Cerebellar cortex (tissue), 1 donor: ENCODE measurements at regions not wholly inside any gene's neighbourhood (a gene's known extent, or its start where the extent isn't known, plus 50 kb on each side); places are given as distances from the start of the nearest gene placed in this dataset.

Experiments
- DNase-seq: peaks from one replicate; pipeline ENCODE4 v3.0.0-alpha.2; 2015; ENCODE audit warnings: low spot score

DNA sequence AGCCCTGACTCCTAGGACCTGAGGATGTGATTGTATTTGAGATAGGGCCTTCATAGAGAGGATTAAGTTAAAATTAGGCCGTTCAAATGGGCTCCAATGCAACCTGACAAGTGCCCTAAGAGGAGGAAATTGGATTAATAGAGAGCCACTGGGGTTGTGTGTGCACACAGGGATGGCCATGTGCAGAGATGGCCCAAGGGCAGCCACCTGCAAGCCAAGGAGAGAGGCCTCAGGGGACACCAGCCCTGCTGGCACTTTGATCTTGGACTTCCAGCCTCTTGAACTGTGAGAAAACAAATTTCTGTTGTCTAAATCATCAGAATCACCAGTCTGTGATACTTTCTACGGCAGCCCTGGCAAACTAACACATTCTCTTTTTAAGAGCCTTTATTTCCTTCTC lies 598.8 kb downstream of the UTRN start:
- DNase-seq = no peak

DNA sequence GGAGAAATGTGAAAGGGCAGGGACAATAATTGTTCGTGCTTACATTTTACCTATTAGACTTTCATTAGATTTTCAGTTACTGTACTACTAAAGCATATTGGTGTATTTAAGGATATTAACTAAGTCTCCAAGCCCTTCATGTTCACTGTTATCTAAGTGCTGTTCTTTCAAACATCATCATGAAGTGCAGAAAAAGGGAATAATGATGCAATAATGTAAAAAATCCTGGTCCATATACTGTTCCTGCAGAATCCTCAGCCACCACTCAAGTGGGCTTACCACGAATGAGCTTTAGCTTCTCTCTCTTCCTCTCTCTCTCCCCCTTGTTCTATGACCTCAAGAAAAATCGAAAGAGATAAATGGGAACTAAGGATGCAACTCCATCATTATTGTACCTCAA lies 600.7 kb downstream of the UTRN start:
- DNase-seq = no peak

DNA sequence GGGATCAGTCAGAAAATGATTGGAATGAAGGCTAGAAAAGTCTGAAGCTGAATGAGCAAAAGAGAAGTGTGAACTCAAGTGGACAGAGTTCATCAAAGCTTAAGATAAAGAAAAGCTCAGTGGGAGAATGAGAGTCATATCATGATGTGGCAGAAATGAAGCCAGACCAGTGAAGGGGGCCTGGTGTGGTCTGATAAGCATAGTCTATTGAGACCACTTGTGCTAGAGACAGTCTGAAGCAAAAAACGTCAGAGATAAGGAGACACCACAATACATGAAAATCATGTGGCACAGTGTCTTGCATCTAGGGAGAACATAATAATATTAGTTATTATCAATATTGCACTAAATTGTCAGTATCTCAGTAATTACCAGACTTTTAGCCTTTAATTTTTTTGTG lies 601.5 kb downstream of the UTRN start:
- DNase-seq = no peak

DNA sequence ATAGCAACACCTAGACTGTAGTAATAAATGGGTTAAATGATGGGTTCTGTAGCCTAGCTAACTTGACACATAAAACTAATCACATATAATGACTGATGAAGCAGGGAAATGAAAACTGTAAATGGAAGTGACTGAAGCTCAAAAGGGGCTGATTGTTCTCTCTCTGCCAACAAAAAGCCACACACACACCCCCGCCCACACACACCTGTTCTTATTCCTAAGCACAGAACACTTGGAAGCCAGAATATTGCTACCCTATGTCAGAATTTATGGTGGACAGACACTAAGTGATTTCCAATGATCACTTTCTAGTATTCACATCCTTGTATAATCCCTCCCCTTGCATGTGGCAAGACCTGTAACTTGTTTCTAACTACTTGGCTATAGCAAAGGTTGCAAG lies 603.5 kb downstream of the UTRN start:
- no peak for DNase-seq

DNA sequence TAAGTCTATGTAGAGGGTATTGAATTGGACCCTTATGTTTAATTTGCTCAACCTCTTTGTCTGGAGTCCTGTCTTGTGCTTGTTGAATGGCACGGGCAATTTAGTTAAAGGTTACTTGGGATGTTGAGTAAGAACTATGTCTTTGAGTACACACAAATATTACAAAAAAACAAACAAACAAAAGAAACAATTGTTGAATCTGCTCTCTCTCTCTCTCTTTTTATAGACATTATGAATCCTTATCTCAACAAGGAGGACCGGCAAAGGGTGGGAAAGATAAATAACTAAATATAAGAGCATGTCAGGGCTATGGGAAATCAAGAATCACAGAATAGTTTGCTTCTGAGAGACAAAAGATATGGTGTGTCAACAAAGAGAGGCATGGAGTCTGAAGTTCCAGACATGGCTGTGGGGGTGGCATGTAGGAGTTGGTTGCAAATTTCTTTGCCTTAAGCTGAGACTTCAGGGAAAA lies 608.6 kb downstream of the UTRN start:
- DNase-seq = no peak

DNA sequence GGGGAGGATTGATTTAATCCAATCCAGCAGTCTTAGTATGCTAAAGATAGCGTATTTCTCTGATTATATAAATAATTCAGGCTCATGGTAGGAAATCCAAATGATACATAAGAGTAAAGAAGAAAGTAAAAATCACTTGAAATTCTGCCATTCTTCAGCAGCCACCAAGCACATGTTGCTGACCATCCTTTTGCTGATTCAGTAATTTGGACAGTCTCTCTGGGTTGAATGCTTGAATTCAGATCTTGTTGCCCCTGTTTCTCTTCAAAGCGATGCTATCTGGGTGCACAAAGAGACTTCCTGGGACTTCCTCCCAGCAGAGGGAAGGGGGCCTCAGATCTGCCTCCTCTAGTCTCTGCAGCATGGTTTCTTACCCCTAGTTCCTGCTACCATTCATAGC lies 609.1 kb downstream of the UTRN start:
- no peak for DNase-seq

DNA sequence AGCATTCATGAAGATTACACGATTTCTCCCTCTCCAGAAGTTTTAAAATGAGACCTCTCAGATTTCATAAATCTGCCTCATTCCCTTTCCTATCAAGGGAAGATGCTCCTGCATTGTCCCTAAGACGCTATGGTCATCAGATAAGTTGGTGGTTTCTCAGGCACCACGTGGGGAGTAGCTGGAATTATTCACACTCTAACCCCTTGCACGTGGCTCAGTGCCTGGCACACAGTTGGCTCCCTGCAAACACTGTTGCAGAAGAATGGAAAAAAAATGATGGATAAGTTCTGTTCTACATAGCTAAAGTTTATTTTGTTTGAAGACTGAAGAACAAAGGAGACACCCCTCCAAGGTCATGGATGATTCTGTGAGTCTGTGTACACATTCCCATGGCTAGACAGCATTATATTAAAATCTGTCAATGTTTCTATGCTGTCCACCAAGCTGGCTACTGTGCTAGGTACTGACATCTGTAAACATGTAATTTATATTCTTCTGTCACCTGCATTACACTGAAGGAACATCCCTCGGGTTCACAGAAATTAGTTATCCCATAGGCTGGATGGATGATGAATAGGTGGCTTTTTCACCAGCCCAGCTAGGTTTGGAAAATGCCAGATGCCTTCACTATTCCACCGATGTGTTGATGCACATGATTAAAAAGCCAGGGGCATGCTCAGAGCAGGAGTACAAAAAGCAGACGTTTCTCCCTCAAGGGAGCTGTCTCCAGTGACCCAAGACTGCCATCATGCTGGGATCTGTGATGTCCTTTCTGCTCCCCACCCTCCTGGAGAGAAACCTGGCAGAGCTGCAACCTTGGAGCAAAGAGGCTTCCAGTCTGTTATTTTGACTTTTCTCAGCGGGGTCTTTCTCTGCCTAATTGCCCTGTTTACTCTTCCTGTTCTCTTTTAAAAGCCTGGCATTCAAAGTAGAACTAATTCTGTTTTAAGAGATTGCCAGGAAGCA lies 610.5 kb downstream of the UTRN start:
- no peak for DNase-seq

DNA sequence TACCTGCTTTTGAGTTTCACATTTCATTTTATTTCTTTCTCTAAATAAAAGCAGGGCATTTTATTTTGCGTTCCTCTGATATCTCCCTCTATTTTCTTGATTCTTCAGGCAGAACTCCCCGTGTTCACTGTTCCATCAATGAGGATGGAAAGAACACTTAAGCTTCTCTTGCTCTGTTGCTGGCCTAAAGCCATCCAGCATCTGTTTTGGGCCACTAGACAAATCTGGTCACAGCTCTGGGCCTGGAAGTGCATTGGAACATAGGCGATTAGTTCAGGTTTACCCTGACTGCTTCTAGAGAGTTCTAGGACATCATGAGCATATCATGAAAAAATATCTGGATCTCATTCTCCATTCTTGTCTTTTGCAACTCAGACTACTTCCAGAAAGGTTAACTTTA lies 611.2 kb downstream of the UTRN start:
- no peak for DNase-seq

DNA sequence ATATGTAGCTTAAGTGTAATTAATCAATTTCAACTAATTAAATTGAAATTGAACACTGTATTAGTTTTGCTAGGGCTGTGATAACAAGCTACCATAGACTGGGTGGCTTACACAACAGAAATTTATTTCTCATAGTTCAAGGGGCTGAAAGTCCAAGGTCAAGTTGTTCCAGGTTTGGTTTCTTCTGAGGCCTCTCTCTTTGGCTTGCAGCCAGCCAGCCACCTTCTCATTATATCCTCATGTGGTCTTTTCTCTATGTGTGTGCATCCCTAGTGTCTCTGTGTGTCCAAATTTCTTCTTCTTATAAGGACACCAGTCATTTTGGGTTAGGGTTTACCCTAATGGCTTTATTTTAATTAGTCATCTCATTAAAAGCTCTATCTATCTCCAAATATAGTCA lies 611.7 kb downstream of the UTRN start:
- DNase-seq = no peak

DNA sequence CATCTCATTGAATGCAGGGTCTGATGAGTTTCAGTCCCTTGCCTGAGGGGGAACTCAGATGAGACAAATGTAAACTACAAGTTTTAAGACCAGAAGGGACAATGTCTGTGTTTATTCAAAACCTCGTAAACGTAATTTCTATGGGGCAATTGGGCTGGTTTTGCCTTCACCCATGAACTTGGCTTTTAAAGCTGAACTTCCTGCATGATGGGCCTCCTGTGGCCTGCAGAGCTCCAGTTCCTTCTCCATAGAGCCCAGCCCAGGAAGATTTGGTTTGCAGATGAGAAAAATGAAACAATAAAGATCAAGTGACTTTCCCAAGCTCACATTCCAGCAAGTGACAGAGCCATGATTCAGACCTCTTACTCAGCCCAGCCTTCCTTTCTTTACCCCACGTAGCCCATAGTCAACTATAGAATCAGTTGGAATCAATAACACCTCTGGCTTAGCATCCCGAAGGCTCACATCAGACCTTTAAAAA lies 612.3 kb downstream of the UTRN start:
- DNase-seq = no peak

DNA sequence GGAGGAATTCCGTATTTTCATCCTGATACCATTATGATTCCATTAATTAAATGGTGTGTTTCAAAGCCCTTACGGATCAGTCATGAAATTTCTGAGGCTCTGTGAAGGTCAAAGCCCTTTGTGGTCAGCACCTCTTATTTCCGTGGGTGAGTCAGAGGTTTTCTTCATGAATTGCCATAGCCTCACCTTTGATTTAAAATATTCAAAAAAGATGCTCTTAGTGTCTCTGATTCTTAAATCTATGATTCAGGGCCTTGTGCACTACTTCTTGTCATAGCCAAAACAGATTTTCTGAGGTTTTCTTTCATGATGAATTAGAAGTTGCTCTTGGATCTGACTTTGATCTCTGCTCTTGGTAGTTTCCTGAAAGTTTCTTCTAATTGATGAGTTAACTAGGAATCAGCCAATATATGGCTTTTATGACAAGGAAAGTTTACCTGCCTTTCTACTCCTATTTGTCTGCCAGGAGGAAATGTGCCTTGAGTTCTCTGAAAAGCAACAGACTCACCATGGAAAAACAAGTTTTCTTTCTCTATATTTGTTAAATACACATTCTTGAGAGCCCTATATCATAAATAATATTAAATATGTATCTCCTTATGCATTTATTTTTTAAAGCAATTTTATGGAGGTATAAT lies 613.0 kb downstream of the UTRN start:
- no peak for DNase-seq

DNA sequence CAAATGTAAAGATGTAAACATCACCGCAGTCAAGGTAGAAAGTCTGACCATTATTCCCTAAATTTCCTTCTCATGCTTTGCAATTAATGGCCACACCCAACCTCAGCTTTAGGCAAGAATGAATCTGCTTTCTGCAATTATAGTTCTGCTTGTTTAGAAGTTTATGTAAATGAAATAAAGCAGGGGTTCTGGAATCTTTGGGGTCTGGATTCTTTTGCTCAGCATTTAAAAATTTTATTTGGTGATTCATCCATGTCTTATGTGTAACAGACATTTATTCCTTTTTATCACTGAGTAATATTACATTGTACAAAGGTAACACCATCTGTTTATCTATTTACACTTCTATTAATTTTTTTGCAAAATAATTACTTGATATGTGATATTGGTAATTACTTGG lies 613.6 kb downstream of the UTRN start:
- DNase-seq = no peak

DNA sequence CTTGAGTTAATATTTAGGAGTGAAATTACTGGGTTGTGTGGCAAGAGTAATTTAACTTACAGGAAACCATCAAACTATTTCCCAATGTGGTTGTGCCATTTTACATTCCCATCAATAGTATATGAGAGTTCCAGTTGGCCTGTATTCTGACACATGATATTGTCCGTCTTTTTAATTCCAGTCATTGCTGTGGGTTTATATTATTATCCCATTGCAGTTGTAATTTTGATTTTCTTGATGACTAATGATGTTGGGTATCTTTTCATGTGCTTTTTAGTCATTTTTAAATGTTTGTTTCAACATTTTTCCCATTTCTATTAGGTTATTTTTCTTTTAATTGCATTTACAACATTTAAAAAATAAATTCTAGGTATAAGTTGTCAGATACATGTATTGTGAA lies 614.0 kb downstream of the UTRN start:
- DNase-seq = no peak

DNA sequence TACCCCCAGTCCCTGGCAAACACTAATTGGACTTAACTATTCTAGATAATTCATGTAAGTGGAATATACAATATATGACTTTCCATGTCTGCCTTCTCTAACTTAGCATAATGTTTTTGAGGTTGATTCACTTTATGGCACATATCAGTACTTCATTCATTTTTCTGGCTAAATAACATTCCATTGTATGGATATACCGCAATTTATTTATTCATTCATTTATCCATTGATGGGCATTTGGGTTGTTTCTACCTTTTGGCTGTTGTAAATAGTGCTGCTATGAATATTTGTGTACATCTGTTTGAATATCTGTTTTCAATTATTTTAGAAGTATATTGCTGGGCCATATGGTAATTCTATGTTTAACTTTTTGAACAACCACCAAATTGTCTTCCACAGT lies 616.3 kb downstream of the UTRN start:
- DNase-seq = no peak

DNA sequence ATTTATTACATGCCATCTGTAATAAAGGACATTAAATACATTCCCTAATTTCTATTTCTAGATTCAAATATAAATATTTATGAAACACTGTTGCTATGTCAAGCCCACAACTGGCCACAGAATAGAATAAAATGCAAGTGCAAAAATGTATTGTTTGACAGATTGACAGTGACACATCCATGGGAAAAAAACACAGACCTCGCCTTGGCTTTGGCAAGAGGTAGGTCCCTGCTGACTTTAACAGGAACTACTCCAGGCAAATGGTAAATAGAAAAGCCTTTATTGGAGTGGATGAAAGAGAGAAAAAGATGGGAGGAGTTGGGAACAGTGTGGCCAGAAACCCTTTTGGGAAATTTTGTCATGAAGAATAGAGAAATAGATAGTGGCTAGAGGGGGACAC lies 622.9 kb downstream of the UTRN start:
- no peak for DNase-seq

DNA sequence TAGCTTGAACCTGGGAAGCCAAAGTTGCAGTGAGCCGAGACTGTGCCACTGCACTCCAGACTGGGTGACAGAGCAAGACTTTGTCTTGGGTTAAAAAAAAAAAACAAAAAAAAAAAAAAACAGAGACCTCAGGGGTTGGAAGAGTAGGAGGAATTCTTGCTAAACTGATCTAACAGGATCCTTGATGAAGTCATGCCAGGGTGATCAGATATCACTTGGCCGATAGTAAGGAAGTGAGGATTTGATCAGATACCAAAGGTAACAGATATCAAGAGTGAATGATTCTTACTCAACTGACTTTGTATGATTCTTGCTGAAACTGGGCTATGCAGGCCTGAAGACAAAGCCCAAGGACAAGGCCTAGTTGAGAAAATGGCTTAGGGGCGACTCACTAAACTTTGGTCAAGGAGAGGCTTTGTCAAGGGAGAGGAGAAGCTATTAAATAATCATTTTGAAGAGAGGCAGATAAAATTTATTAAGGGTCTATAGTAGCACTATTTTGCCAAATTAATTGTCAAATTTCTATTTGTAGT lies 624.7 kb downstream of the UTRN start:
- DNase-seq = no peak

DNA sequence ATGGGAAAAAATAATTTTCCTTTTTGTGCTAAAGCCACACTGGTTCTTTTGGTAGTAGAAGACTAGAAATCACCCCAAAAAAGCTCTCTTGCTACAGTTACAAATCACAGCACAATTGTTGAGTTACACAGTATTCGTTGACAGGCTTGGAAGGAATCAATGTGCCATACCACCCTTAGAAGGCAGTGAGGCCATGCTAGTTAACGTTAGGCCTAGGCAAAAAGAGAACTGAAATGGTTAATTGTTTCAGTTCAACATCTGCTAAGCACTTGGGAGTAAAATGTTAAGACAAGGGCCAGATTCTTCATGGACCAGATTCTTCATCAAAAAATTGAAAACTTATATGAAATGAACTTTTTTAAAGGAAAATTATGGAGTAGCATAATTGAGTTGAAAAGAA lies 626.2 kb downstream of the UTRN start:
- no peak for DNase-seq

DNA sequence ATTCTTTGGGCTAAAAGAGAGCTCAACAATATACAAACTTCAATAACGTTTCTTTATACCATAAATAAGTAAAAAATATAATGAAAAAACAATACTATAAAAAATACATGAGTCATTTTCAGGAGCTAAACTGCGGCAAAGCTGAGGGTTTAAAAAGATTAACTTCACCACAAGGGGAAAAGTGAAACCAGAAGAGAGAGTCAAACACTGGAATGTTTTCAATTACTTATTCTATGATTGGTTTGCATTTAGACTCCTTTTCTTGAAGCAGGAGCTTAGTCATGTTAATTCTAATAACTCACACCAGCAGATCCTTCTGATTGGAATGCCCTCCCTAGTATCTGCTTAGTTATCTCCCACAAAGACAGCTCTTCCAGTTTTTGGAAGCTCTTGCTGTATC lies 627.3 kb downstream of the UTRN start:
- DNase-seq = no peak

DNA sequence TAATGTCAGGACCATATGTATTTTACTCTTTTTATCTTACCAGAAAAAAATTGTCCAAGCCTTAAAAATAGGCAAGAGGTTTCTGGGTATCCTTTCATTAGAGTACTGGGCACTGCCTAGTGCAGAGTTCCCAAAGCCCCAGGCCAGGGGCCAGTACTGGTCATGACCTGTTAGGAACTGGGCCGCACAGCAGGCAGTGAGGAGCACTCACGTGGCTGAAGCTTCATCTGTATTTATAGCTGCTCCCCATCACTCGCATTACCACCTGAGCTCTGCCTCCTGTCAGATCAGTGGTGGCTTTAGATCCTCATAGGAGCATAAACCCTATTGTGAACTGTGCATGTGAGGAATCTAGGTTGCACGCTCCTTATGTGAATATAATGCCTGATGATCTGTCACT lies 632.9 kb downstream of the UTRN start:
- no peak for DNase-seq

DNA sequence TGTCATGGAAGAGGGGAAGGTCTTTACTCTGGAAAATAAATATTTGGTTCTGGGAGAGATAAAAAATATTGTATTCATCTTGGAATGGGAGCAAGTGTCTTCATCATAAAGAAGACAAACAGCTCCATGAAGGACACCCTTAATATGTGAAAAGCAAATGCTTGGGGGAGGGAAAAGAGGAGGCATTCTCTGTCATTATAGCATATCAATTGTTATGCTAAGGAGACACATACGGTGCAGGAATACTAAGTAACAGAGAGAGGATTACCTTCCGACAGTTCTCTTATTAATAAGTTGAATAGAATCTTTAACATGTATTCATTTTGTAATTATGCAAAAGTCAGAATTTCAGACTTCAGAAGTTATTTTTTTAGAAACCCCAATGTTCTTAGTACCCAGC lies 634.4 kb downstream of the UTRN start:
- DNase-seq = no peak

DNA sequence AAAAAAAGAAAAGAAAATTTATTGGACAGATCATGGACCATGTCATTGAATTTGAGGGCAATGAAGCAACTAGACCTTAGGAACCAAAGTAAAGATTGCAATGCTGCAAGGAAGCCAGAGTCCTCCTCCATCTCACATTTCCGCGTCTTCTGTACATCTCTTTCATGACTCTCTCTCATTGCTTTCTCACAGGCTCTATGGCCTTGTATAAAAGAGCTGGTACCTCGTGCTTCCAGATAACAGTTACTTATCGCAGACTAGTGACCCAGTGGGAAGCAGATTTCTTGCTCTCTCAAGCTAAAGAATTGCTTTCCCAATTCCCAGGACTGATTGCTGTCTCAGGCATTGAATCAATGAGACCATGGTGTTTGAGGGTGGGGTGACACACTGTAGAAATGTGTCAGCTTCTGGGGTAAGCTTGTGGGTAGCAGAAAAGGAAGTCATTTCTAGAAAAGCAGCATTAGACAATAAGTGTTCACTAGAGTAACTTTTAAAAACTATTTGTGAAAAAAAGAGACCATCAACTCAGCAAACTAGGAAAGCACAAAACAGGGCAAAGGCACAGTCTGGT lies 635.3 kb downstream of the UTRN start:
- no peak for DNase-seq

DNA sequence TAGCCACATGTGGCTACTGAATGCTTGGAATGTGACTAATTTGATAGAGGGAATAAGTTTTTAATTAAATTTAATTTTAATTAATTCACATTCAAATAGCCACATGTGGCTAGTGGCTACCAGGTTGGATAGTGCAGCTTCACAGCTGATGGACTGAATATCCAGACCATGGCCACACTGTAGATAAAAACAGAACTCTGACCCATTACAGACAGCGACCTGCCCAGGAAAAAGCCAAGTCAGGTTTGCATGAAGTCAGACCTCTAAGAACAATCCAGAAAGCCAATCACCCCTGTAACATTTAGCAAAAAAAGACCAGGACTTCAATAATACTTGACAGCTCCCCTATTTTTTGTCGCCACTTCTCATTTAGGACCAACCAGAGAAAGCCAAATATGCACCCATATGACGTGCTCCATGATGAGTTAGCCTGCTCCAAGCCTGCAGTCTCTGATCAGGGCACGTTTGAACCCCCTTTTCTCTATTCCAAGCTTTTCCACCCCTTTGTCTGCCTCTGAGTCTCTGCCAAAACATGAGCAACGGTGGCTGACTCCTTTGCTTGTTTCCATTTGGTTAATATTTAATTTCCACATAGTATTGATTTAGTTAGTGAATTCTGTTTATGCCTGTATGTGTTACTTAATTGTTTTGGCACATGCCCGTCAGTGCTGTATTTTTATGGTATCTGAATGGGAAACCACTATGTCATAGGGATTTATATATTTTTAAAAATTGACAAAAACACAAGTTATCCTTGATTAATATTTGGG lies 636.3 kb downstream of the UTRN start:
- DNase-seq = no peak
